ENCODE measurements at regions not wholly inside any gene's neighbourhood (a gene's known extent, or its start where the extent isn't known, plus 50 kb on each side); places are given as distances from the start of the nearest gene placed in this dataset.

DNA sequence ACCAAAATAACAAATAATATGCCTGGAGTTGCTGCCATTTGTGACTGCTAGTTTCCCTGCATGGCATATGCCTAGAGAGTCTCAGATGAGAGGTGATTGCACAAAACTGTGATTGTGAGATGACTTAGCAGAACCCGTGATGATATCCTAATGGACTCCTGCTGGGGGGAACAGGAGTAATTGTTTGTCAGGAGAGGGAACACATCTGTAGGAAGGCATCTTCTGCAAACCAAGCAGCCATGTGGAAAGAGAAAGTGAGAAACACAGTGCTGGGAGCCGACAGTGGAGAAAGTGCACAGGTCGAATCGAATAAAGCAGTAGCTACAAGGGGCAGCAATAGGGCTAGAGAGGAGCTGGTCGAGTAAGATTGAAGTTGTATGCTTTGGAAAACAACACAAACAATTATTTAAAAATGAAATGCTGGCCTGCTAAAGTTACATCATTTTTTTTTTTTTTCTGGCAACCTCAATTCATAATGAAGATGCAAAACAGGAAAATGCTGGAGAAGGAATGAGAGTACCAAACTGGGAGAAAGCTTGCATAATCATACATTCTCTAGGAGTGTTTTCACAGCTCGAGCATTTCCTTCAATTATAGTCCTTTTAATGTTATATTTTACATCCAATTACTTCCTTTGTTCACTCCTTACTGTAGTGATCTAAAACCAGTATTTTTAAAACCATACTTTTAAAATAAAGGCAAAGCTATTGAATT lies 494.2 kb upstream of the AGTR1 start:
- Histone ChIP-seq H3K9me3 (ENCODE audit: control insufficient read depth in 5 of 5, low read length in 5 of 5) (no peaks in the 10 kb centered on the region), H3K36me3 (ENCODE audit: control insufficient read depth in 5 of 5, insufficient read depth in 5 of 5, low read length in 5 of 5) (no peaks in the 10 kb centered on the region), H3K27ac (ENCODE audit: low read depth, low read length) (no peak overlapping the region), H3K4me3 (ENCODE audit: low read depth in 1 of 5, low read length in 5 of 5) (no peak overlapping the region), H3K9ac (ENCODE audit: low read length in 5 of 5) (no peak overlapping the region), H3K4me1 (ENCODE audit: control insufficient read depth in 5 of 5, insufficient read depth in 5 of 5, low read length in 5 of 5) (no peaks in the 10 kb centered on the region), H3K27me3 (ENCODE audit: control insufficient read depth in 5 of 5, insufficient read depth in 4 of 5, low read length in 5 of 5) (no peaks in the 10 kb centered on the region)

- H3K9ac ChIP-seq (ENCODE audit: low read length in 5 of 5) = no peak overlapping the region
- H3K4me1 ChIP-seq (ENCODE audit: control insufficient read depth in 5 of 5, insufficient read depth in 5 of 5, low read length in 5 of 5) = no peaks in the 10 kb centered on the region
- H3K27me3 ChIP-seq (ENCODE audit: control insufficient read depth in 5 of 5, insufficient read depth in 4 of 5, low read length in 5 of 5) = no peaks in the 10 kb centered on the region
- no peak overlapping the region for H3K4me3 ChIP-seq (ENCODE audit: low read depth in 1 of 5, low read length in 5 of 5)
- no peaks in the 10 kb centered on the region for H3K36me3 ChIP-seq (ENCODE audit: control insufficient read depth in 5 of 5, insufficient read depth in 5 of 5, low read length in 5 of 5)
- H3K9me3 ChIP-seq (ENCODE audit: control insufficient read depth in 5 of 5, low read length in 5 of 5) = no peaks in the 10 kb centered on the region
- H3K27ac ChIP-seq (ENCODE audit: low read depth, low read length) = no peak overlapping the region
Observed at GRCh38 chr3:148204131-148204530, 493.6 kb upstream of the AGTR1 start.

DNA sequence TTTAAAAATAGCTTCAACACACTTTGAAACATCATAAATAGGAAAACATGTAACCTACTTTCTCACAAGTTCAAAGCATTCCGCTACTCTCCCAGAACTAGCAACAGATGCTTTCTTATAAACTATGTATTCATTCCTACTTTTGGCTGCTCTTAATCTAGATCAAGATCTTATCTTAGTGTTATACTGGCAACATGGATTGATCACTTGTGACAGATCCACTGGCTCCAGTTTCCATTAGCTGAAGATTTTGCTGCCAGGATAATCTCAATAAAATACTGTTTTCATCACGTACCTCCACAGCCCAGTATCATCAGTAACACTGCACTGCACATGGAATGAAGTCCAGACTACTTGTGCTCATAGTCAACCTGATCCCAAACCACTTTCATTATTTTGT lies 491.7 kb upstream of the AGTR1 start:
- Histone ChIP-seq H3K4me3 (ENCODE audit: low read depth in 1 of 5, low read length in 5 of 5) (no peak overlapping the region), H3K9me3 (ENCODE audit: control insufficient read depth in 5 of 5, low read length in 5 of 5) (no peaks in the 10 kb centered on the region), H3K27me3 (ENCODE audit: control insufficient read depth in 5 of 5, insufficient read depth in 4 of 5, low read length in 5 of 5) (no peaks in the 10 kb centered on the region), H3K9ac (ENCODE audit: low read length in 5 of 5) (no peak overlapping the region), H3K27ac (ENCODE audit: low read depth, low read length) (no peak overlapping the region), H3K36me3 (ENCODE audit: control insufficient read depth in 5 of 5, insufficient read depth in 5 of 5, low read length in 5 of 5) (no peaks in the 10 kb centered on the region), H3K4me1 (ENCODE audit: control insufficient read depth in 5 of 5, insufficient read depth in 5 of 5, low read length in 5 of 5) (no peaks in the 10 kb centered on the region)

GRCh38 chr3:148206446-148206845 lies 491.3 kb upstream of the AGTR1 start:
- H3K27me3 ChIP-seq (ENCODE audit: control insufficient read depth in 5 of 5, insufficient read depth in 4 of 5, low read length in 5 of 5) = no peaks in the 10 kb centered on the region
- no peaks in the 10 kb centered on the region for H3K9me3 ChIP-seq (ENCODE audit: control insufficient read depth in 5 of 5, low read length in 5 of 5)
- H3K4me1 ChIP-seq (ENCODE audit: control insufficient read depth in 5 of 5, insufficient read depth in 5 of 5, low read length in 5 of 5) = no peaks in the 10 kb centered on the region
- H3K36me3 ChIP-seq (ENCODE audit: control insufficient read depth in 5 of 5, insufficient read depth in 5 of 5, low read length in 5 of 5) = no peaks in the 10 kb centered on the region
- H3K27ac ChIP-seq (ENCODE audit: low read depth, low read length) = no peak overlapping the region
- H3K9ac ChIP-seq (ENCODE audit: low read length in 5 of 5) = no peak overlapping the region
- H3K4me3 ChIP-seq (ENCODE audit: low read depth in 1 of 5, low read length in 5 of 5) = no peak overlapping the region

GRCh38 chr3:148208975-148209374 lies 488.7 kb upstream of the AGTR1 start:
- H3K27me3 ChIP-seq (ENCODE audit: control insufficient read depth in 5 of 5, insufficient read depth in 4 of 5, low read length in 5 of 5) = no peaks in the 10 kb centered on the region
- no peaks in the 10 kb centered on the region for H3K9me3 ChIP-seq (ENCODE audit: control insufficient read depth in 5 of 5, low read length in 5 of 5)
- no peaks in the 10 kb centered on the region for H3K4me1 ChIP-seq (ENCODE audit: control insufficient read depth in 5 of 5, insufficient read depth in 5 of 5, low read length in 5 of 5)
- H3K9ac ChIP-seq (ENCODE audit: low read length in 5 of 5) = no peak overlapping the region
- H3K4me3 ChIP-seq (ENCODE audit: low read depth in 1 of 5, low read length in 5 of 5) = no peak overlapping the region
- H3K36me3 ChIP-seq (ENCODE audit: control insufficient read depth in 5 of 5, insufficient read depth in 5 of 5, low read length in 5 of 5) = no peaks in the 10 kb centered on the region
- H3K27ac ChIP-seq (ENCODE audit: low read depth, low read length) = no peak overlapping the region

GRCh38 chr3:148211725-148212124 lies 486.0 kb upstream of the AGTR1 start:
- H3K27ac ChIP-seq (ENCODE audit: low read depth, low read length) = no peak overlapping the region
- H3K4me1 ChIP-seq (ENCODE audit: control insufficient read depth in 5 of 5, insufficient read depth in 5 of 5, low read length in 5 of 5) = peaks cover 0 to 7% (median 0%) of the 10 kb centered on the region in 5 donors
- no peak overlapping the region for H3K9ac ChIP-seq (ENCODE audit: low read length in 5 of 5)
- H3K9me3 ChIP-seq (ENCODE audit: control insufficient read depth in 5 of 5, low read length in 5 of 5) = no peaks in the 10 kb centered on the region
- no peak overlapping the region for H3K4me3 ChIP-seq (ENCODE audit: low read depth in 1 of 5, low read length in 5 of 5)
- no peaks in the 10 kb centered on the region for H3K36me3 ChIP-seq (ENCODE audit: control insufficient read depth in 5 of 5, insufficient read depth in 5 of 5, low read length in 5 of 5)
- no peaks in the 10 kb centered on the region for H3K27me3 ChIP-seq (ENCODE audit: control insufficient read depth in 5 of 5, insufficient read depth in 4 of 5, low read length in 5 of 5)

- Histone ChIP-seq H3K27ac (ENCODE audit: low read depth, low read length) (no peak overlapping the region), H3K4me1 (ENCODE audit: control insufficient read depth in 5 of 5, insufficient read depth in 5 of 5, low read length in 5 of 5) (peaks cover 0 to 15% (median 3%) of the 10 kb centered on the region in 5 donors), H3K27me3 (ENCODE audit: control insufficient read depth in 5 of 5, insufficient read depth in 4 of 5, low read length in 5 of 5) (no peaks in the 10 kb centered on the region), H3K36me3 (ENCODE audit: control insufficient read depth in 5 of 5, insufficient read depth in 5 of 5, low read length in 5 of 5) (no peaks in the 10 kb centered on the region), H3K9ac (ENCODE audit: low read length in 5 of 5) (no peak overlapping the region), H3K9me3 (ENCODE audit: control insufficient read depth in 5 of 5, low read length in 5 of 5) (no peaks in the 10 kb centered on the region), H3K4me3 (ENCODE audit: low read depth in 1 of 5, low read length in 5 of 5) (no peak overlapping the region)
Observed at GRCh38 chr3:148214705-148215104, 483.0 kb upstream of the AGTR1 start.

GRCh38 chr3:148217317-148217716 lies 480.4 kb upstream of the AGTR1 start:
- Histone ChIP-seq H3K27me3 (ENCODE audit: control insufficient read depth in 5 of 5, insufficient read depth in 4 of 5, low read length in 5 of 5) (no peaks in the 10 kb centered on the region), H3K9me3 (ENCODE audit: control insufficient read depth in 5 of 5, low read length in 5 of 5) (no peaks in the 10 kb centered on the region), H3K36me3 (ENCODE audit: control insufficient read depth in 5 of 5, insufficient read depth in 5 of 5, low read length in 5 of 5) (no peaks in the 10 kb centered on the region), H3K27ac (ENCODE audit: low read depth, low read length) (no peak overlapping the region), H3K4me1 (ENCODE audit: control insufficient read depth in 5 of 5, insufficient read depth in 5 of 5, low read length in 5 of 5) (peaks cover 0 to 15% (median 3%) of the 10 kb centered on the region in 5 donors), H3K9ac (ENCODE audit: low read length in 5 of 5) (no peak overlapping the region), H3K4me3 (ENCODE audit: low read depth in 1 of 5, low read length in 5 of 5) (no peak overlapping the region)

DNA sequence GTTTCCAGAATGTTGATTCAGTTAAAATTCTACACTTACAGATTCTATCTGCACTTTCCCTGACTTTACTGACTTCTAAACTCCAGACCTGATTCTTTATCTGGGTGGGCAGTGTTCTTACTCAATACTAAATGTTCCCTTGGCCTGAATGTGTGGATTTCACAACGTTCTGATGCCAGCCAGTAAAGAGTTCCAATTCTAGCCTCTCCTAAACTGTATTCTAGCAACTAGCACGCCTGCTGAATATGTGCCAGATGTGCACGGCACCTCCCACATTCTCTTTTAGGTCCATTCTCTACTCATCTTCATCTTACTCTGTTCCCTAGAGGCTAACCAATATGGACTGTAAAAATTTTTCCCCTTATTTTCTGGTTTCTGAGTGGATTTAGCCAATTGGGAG lies 479.5 kb upstream of the AGTR1 start:
- Histone ChIP-seq H3K27ac (ENCODE audit: low read depth, low read length) (no peak overlapping the region), H3K9ac (ENCODE audit: low read length in 5 of 5) (no peak overlapping the region), H3K4me1 (ENCODE audit: control insufficient read depth in 5 of 5, insufficient read depth in 5 of 5, low read length in 5 of 5) (peaks cover 0 to 15% (median 3%) of the 10 kb centered on the region in 5 donors), H3K4me3 (ENCODE audit: low read depth in 1 of 5, low read length in 5 of 5) (no peak overlapping the region), H3K36me3 (ENCODE audit: control insufficient read depth in 5 of 5, insufficient read depth in 5 of 5, low read length in 5 of 5) (no peaks in the 10 kb centered on the region), H3K9me3 (ENCODE audit: control insufficient read depth in 5 of 5, low read length in 5 of 5) (no peaks in the 10 kb centered on the region), H3K27me3 (ENCODE audit: control insufficient read depth in 5 of 5, insufficient read depth in 4 of 5, low read length in 5 of 5) (no peaks in the 10 kb centered on the region)

GRCh38 chr3:148219999-148220398 lies 477.7 kb upstream of the AGTR1 start:
- H3K4me1 ChIP-seq (ENCODE audit: control insufficient read depth in 5 of 5, insufficient read depth in 5 of 5, low read length in 5 of 5) = peaks cover 0 to 12% (median 3%) of the 10 kb centered on the region in 5 donors
- H3K36me3 ChIP-seq (ENCODE audit: control insufficient read depth in 5 of 5, insufficient read depth in 5 of 5, low read length in 5 of 5) = no peaks in the 10 kb centered on the region
- H3K27me3 ChIP-seq (ENCODE audit: control insufficient read depth in 5 of 5, insufficient read depth in 4 of 5, low read length in 5 of 5) = no peaks in the 10 kb centered on the region
- no peak overlapping the region for H3K27ac ChIP-seq (ENCODE audit: low read depth, low read length)
- no peaks in the 10 kb centered on the region for H3K9me3 ChIP-seq (ENCODE audit: control insufficient read depth in 5 of 5, low read length in 5 of 5)
- no peak overlapping the region for H3K9ac ChIP-seq (ENCODE audit: low read length in 5 of 5)
- no peak overlapping the region for H3K4me3 ChIP-seq (ENCODE audit: low read depth in 1 of 5, low read length in 5 of 5)
